ENCODE measurements at regions not wholly inside any gene's neighbourhood (a gene's known extent, or its start where the extent isn't known, plus 50 kb on each side); places are given as distances from the start of the nearest gene placed in this dataset.

GRCh38 chrY:7516268-7516667, 604.7 kb upstream of the AMELY start:
- H3K27me3 ChIP-seq (ENCODE audit: insufficient read depth, low read length): no peaks in the 10 kb centered on the region

GRCh38 chrY:7515812-7516211, 604.3 kb upstream of the AMELY start:
- no peak for TF ChIP-seq EZH2 (IDR thresholded peaks at IDR 0.05; ENCODE audit: borderline replicate concordance, low read length)
- TF ChIP-seq, protein P1, sequence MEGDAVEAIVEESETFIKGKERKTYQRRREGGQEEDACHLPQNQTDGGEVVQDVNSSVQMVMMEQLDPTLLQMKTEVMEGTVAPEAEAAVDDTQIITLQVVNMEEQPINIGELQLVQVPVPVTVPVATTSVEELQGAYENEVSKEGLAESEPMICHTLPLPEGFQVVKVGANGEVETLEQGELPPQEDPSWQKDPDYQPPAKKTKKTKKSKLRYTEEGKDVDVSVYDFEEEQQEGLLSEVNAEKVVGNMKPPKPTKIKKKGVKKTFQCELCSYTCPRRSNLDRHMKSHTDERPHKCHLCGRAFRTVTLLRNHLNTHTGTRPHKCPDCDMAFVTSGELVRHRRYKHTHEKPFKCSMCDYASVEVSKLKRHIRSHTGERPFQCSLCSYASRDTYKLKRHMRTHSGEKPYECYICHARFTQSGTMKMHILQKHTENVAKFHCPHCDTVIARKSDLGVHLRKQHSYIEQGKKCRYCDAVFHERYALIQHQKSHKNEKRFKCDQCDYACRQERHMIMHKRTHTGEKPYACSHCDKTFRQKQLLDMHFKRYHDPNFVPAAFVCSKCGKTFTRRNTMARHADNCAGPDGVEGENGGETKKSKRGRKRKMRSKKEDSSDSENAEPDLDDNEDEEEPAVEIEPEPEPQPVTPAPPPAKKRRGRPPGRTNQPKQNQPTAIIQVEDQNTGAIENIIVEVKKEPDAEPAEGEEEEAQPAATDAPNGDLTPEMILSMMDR (IDR thresholded peaks at IDR 0.05; ENCODE audit: low read length): no peak
- H3K27me3 ChIP-seq (ENCODE audit: insufficient read depth, low read length): no peaks in the 10 kb centered on the region
- no peak overlapping the region for H2AFZ ChIP-seq (ENCODE audit: low read length)
- H3F3A ChIP-seq (ENCODE audit: insufficient read depth, low read length): no peaks in the 10 kb centered on the region
- H3K9ac ChIP-seq (ENCODE audit: low read length): no peak overlapping the region
- no peaks in the 10 kb centered on the region for H3K36me3 ChIP-seq (ENCODE audit: insufficient read depth, low read length)
- H3K9me3 ChIP-seq (ENCODE audit: low read length): no peaks in the 10 kb centered on the region
- no peak overlapping the region for H3K4me3 ChIP-seq (ENCODE audit: low read depth, low read length, poor library complexity, severe bottlenecking)
- H4K20me1 ChIP-seq (ENCODE audit: insufficient read depth, low read length): no peaks in the 10 kb centered on the region
- H3K27ac ChIP-seq (ENCODE audit: low read depth, low read length, poor library complexity, severe bottlenecking): no peak overlapping the region
- no peaks in the 10 kb centered on the region for H3K4me1 ChIP-seq (ENCODE audit: insufficient read depth, low read length, severe bottlenecking)
- H3K9me2 ChIP-seq (ENCODE audit: low read depth, low read length): no peaks in the 10 kb centered on the region
- no peaks in the 10 kb centered on the region for H3K79me2 ChIP-seq (ENCODE audit: insufficient read depth, low read length)
- no peak overlapping the region for H3K4me2 ChIP-seq (ENCODE audit: low read length)

More at GRCh38 chrY:7516268-7516667, 604.7 kb upstream of the AMELY start:
- TF ChIP-seq, protein P1 (IDR thresholded peaks at IDR 0.05; ENCODE audit: low read length): no peak
- no peak overlapping the region for H2AFZ ChIP-seq (ENCODE audit: low read length)
- H3K36me3 ChIP-seq (ENCODE audit: insufficient read depth, low read length): no peaks in the 10 kb centered on the region
- no peak overlapping the region for H3K27ac ChIP-seq (ENCODE audit: low read depth, low read length, poor library complexity, severe bottlenecking)
- H3K9me2 ChIP-seq (ENCODE audit: low read depth, low read length): no peaks in the 10 kb centered on the region
- no peaks in the 10 kb centered on the region for H4K20me1 ChIP-seq (ENCODE audit: insufficient read depth, low read length)
- H3K4me1 ChIP-seq (ENCODE audit: insufficient read depth, low read length, severe bottlenecking): no peaks in the 10 kb centered on the region
- no peak overlapping the region for H3K9ac ChIP-seq (ENCODE audit: low read length)
- H3K9me3 ChIP-seq (ENCODE audit: low read length): no peaks in the 10 kb centered on the region
- H3K79me2 ChIP-seq (ENCODE audit: insufficient read depth, low read length): no peaks in the 10 kb centered on the region
- no peak overlapping the region for H3K4me3 ChIP-seq (ENCODE audit: low read depth, low read length, poor library complexity, severe bottlenecking)
- H3K4me2 ChIP-seq (ENCODE audit: low read length): no peak overlapping the region
- no peaks in the 10 kb centered on the region for H3F3A ChIP-seq (ENCODE audit: insufficient read depth, low read length)

DNA sequence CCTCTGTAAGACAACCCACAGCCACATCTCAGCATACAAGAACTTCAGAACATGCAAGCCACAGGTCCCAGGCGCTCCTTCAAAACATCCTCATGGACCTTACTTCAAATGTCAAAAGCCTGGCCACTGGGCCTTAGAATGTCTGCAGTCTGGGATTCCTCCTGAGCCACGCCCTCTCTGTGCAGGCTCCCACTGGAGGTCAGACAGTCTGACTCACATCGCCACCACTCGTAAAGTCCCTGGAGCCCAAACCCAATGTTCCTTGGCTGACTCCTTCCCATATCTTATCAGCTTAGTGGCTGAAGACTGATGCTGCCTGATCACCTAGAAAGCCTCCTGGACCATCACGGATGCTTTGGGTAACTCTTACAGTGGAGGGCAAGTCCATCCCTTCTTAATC, 591.3 kb upstream of the AMELY start:
- H2AFZ ChIP-seq (ENCODE audit: low read length): no peak overlapping the region
- H3K36me3 ChIP-seq (ENCODE audit: insufficient read depth, low read length): no peaks in the 10 kb centered on the region; the same call in 1 of the 2 replicates
- no peaks in the 10 kb centered on the region for H3K9me2 ChIP-seq (ENCODE audit: low read depth, low read length)
- TF ChIP-seq EZH2 (IDR thresholded peaks at IDR 0.05; ENCODE audit: borderline replicate concordance, low read length): no peak
- TF ChIP-seq, protein P1 (IDR thresholded peaks at IDR 0.05; ENCODE audit: low read length): no peak
- H3K9me3 ChIP-seq (ENCODE audit: low read length): no peaks in the 10 kb centered on the region
- H3K9ac ChIP-seq (ENCODE audit: low read length): no peak overlapping the region
- no peaks in the 10 kb centered on the region for H3K79me2 ChIP-seq (ENCODE audit: insufficient read depth, low read length)
- H3K4me2 ChIP-seq (ENCODE audit: low read length): no peak overlapping the region
- H4K20me1 ChIP-seq (ENCODE audit: insufficient read depth, low read length): no peaks in the 10 kb centered on the region
- H3K4me1 ChIP-seq (ENCODE audit: insufficient read depth, low read length, severe bottlenecking): no peaks in the 10 kb centered on the region
- no peak overlapping the region for H3K27ac ChIP-seq (ENCODE audit: low read depth, low read length, poor library complexity, severe bottlenecking)
- H3K4me3 ChIP-seq (ENCODE audit: low read depth, low read length, poor library complexity, severe bottlenecking): no peak overlapping the region
- H3F3A ChIP-seq (ENCODE audit: insufficient read depth, low read length): no peaks in the 10 kb centered on the region
- no peaks in the 10 kb centered on the region for H3K27me3 ChIP-seq (ENCODE audit: insufficient read depth, low read length)
